Spinal cord (tissue), 9 donors: ENCODE measurements at regions not wholly inside any gene's neighbourhood (a gene's known extent, or its start where the extent isn't known, plus 50 kb on each side); places are given as distances from the start of the nearest gene placed in this dataset.

Experiments used
- DNase-seq, 6 donors: peaks; one replicate each; pipeline versions ENCODE4 v3.0.0 to v3.0.0-alpha.2; 2013 to 2015; ENCODE audit warnings: low spot score in 6 of 6, low read depth in 4 of 6
- H3K27ac ChIP-seq: one replicate; pipeline ENCODE4 v1.5.1; 2013; ENCODE audit warnings: low read depth, low read length, control low read depth
- H3K27me3 ChIP-seq: one replicate; pipeline ENCODE4 v1.6.1; 2013; ENCODE audit warnings: low read length; ENCODE audit not compliant: control insufficient read depth, insufficient read depth
- H3K36me3 ChIP-seq: one replicate; pipeline ENCODE4 v1.6.1; 2013; ENCODE audit warnings: low read length; ENCODE audit not compliant: control insufficient read depth, insufficient read depth
- H3K4me1 ChIP-seq: one replicate; pipeline ENCODE4 v1.6.1; 2013; ENCODE audit warnings: low read length; ENCODE audit not compliant: control insufficient read depth, insufficient read depth
- H3K4me3 ChIP-seq: one replicate; pipeline ENCODE4 v1.5.1; 2013; ENCODE audit warnings: low read depth, low read length, control low read depth
- H3K9me3 ChIP-seq: one replicate; pipeline ENCODE4 v1.6.1; 2013; ENCODE audit warnings: low read length; ENCODE audit not compliant: control insufficient read depth, insufficient read depth
- WGBS: methylation state at CpG from one replicate; pipeline ENCODE4 v1.1.5; 2013; ENCODE audit warnings: missing lambda C conversion rate; ENCODE audit not compliant: insufficient coverage; 5-methylcytosine and 5-hydroxymethylcytosine counted together
- donor health status: healthy.

GRCh38 chr2:120944575-120944974 is 208.9 kb downstream of the GLI2 start:
- peaks cover 9% of the 10 kb centered on the region for H3K36me3 ChIP-seq
- WGBS: 97% methylated on average over 8 of the region's 8 CpGs
- DNase-seq: no peak
- no peak overlapping the region for H3K27ac ChIP-seq
- H3K4me1 ChIP-seq: peaks cover 11% of the 10 kb centered on the region
- H3K9me3 ChIP-seq: no peaks in the 10 kb centered on the region
- H3K4me3 ChIP-seq: no peak overlapping the region
- H3K27me3 ChIP-seq: no peaks in the 10 kb centered on the region

DNA sequence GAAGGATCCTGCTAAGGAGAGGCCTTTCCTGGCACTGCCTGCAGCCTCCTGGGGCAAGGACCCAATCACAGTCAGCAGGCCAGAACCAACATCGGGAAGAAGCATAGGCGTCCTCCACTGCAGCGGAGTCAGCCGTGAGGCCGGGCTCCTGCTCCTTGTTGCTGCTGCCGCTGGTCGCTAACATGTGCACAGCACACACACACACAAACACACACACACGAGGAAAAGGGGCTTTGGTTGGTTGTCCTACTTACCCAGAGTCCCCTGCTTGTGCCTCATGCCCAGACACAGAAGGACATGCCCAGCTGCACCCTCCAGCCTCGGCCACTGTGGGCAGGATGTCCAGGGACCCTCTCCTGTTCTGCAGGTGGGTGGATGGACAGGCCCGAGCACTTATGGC is 209.4 kb downstream of the GLI2 start:
- Histone ChIP-seq H3K36me3 (peaks cover 9% of the 10 kb centered on the region), H3K27ac (no peak overlapping the region), H3K4me1 (peaks cover 11% of the 10 kb centered on the region), H3K27me3 (no peaks in the 10 kb centered on the region), H3K4me3 (no peak overlapping the region), H3K9me3 (no peaks in the 10 kb centered on the region)
- no peak for DNase-seq
- WGBS: 74% methylated on average over 10 of the region's 10 CpGs

- Histone ChIP-seq H3K4me3 (no peak overlapping the region), H3K36me3 (peaks cover 11% of the 10 kb centered on the region), H3K4me1 (peaks cover 11% of the 10 kb centered on the region), H3K27ac (no peak overlapping the region), H3K27me3 (no peaks in the 10 kb centered on the region), H3K9me3 (no peaks in the 10 kb centered on the region)
- no peak for DNase-seq
- 90% methylated on average over 3 of the region's 4 CpGs for WGBS
Measured at GRCh38 chr2:120945832-120946499, 210.3 kb downstream of the GLI2 start.

- Histone ChIP-seq H3K4me3 (no peak overlapping the region), H3K27me3 (no peaks in the 10 kb centered on the region), H3K4me1 (peaks cover 15% of the 10 kb centered on the region), H3K27ac (no peak overlapping the region), H3K36me3 (peaks cover 15% of the 10 kb centered on the region), H3K9me3 (no peaks in the 10 kb centered on the region)
- DNase-seq: no peak
- WGBS: 100% methylated on average over 4 of the region's 5 CpGs
Measured at GRCh38 chr2:120947327-120947726, 211.7 kb downstream of the GLI2 start.

- Histone ChIP-seq H3K9me3 (no peaks in the 10 kb centered on the region), H3K27me3 (no peaks in the 10 kb centered on the region), H3K36me3 (peaks cover 15% of the 10 kb centered on the region), H3K4me1 (peaks cover 21% of the 10 kb centered on the region), H3K4me3 (no peak overlapping the region), H3K27ac (no peak overlapping the region)
- 84% methylated on average over 8 of the region's 10 CpGs for WGBS
- no peak for DNase-seq
Measured at GRCh38 chr2:120947982-120948661, 212.5 kb downstream of the GLI2 start.

DNA sequence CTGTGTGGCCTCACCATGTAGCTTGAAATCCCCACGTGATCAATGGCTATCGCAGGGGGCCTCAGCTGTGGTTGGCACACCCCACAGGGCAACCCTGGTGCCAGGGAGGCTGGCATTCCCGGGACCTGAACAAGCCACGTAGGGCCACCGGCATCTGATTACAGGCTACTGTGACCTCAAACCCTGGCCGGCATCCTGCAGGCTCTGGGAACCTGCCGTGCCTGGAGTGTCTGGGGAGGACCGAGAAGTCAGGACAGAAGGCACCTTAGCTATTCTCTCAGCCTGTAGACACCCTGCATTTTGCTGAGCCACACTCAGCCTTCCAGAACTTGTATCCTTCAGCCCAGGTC is 213.0 kb downstream of the GLI2 start:
- no peak for DNase-seq
- H3K27me3 ChIP-seq: no peaks in the 10 kb centered on the region
- H3K36me3 ChIP-seq: peaks cover 12% of the 10 kb centered on the region
- no peak overlapping the region for H3K4me3 ChIP-seq
- H3K27ac ChIP-seq: no peak overlapping the region
- 88% methylated on average over 8 of the region's 8 CpGs for WGBS
- H3K4me1 ChIP-seq: peaks cover 24% of the 10 kb centered on the region
- H3K9me3 ChIP-seq: no peaks in the 10 kb centered on the region

DNA sequence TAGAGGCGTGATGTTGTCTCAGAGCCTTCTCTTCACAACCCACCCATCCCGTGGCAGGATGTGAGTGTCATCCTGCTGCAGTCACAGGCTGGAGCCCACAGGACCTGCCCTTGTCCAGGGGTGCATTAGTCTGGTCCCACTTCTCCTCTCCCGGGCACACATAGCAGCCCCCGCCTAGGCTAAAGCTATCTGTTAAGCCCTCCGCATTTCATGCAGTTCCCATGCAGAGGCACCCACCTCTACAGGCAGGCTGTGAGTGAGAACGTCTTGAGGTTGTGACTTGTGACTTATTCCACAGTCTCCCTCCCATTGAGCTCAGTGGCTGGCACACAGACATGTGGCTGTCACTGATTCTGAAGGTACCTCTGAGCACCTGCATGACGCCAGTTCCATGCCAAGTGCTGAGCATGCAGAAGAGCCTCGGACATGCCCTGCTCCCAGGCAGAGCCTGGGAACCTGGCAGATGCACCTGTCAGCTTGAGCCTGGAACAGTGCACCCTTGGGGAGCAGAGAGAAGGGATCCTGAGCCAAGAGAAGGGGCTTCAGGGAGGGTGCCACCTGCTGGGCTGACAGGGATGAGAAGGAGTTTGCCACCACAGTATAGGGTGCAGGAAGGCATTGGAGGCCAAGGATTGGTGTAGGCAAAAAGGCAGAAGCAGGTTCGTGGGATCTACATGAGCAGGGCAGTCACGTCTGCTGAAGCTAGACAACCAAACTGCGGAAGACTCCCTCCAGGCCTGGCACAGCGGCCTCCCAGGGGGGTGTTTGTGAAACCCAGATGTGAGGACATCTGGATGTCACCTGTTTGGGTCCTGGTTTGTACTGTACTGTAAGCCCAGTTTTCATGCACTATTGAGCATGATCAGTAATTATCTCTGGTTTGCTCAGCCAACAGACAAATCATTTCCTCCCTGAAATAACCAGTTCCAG is 213.6 kb downstream of the GLI2 start:
- no peak overlapping the region for H3K4me3 ChIP-seq
- no peak for DNase-seq
- no peaks in the 10 kb centered on the region for H3K27me3 ChIP-seq
- H3K27ac ChIP-seq: no peak overlapping the region
- H3K4me1 ChIP-seq: peaks cover 24% of the 10 kb centered on the region
- WGBS: 84% methylated on average over 11 of the region's 12 CpGs
- peaks cover 12% of the 10 kb centered on the region for H3K36me3 ChIP-seq
- no peaks in the 10 kb centered on the region for H3K9me3 ChIP-seq

DNA sequence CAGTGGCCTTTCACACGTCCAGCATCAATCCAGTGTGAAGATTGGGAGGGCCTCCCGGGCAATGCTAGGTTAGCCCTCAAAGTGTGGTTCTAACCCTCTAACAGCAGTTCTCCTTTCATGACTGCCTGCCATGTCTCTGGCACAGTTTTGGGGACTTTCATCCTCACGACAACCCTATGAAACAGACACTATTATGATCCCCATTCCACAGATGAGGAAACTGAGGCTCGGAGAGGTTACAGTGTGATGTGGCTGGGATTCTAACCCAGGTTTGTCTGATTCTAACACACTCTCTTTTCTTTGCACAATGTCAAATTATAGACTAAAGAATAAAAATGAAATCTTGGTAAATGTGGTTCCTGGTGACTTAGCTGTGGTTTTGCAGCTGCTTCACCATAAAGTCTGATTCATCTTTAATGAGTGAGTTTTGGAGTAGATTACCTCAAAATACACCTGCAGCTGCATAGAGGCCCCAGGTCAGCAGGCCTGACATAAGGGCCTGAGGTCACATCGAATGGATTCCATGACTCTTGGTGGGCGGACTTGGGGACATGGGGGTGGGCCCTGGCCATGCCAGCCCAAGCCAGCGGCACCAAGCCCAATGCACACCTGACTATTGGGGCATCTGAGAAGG is 214.4 kb downstream of the GLI2 start:
- Histone ChIP-seq H3K27me3 (no peaks in the 10 kb centered on the region), H3K27ac (no peak overlapping the region), H3K4me3 (no peak overlapping the region), H3K9me3 (no peaks in the 10 kb centered on the region), H3K4me1 (peaks cover 24% of the 10 kb centered on the region), H3K36me3 (peaks cover 16% of the 10 kb centered on the region)
- DNase-seq: no peak
- WGBS: 84% methylated on average over 4 of the region's 7 CpGs

DNA sequence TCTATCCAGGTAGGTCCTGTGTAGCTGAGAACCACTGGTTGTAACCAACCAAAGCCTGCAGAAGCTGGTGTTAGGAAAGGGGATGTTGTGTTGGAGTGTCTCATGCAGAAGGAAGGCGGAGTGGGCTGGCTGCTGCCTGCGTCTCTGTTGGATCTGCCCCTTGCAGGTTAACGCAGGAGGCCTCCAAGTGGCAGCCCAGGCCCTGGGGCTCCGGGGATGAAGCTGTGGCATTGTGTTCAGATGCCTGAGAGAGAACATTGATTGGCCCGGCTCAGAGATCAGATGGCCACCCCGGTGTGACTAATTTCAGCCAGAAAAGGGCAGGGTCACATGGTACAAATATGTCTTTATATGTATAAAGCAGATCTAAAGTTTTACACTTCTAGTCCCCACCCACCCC is 216.0 kb downstream of the GLI2 start:
- Histone ChIP-seq H3K36me3 (peaks cover 28% of the 10 kb centered on the region), H3K4me3 (no peak overlapping the region), H3K27ac (no peak overlapping the region), H3K9me3 (no peaks in the 10 kb centered on the region), H3K4me1 (peaks cover 24% of the 10 kb centered on the region), H3K27me3 (no peaks in the 10 kb centered on the region)
- DNase-seq: no peak
- 95% methylated on average over 4 of the region's 6 CpGs for WGBS
